ENCODE measurements at regions not wholly inside any gene's neighbourhood (a gene's known extent, or its start where the extent isn't known, plus 50 kb on each side); places are given as distances from the start of the nearest gene placed in this dataset.

DNA sequence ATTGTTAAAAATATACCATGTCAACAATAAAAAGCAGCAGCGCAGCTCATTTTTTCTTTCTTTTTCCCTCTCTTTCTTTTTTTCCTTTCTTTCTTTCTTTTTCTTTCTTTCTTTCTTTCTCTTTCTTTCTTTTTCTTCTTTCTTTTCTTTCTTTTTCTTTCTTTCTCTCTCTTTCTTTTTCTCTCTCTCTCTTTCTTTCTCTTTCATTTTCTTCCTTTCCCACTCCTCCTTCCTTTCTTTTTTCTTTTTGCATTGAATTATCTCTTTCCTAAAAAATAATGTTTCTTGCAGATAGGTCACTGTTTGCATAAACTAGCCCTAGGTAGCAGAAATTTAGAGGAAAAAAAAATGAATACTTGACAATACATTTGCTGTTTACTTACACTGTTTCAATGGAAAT, 755.1 kb upstream of the COBL start:
- Histone ChIP-seq H3K36me3 (ENCODE audit: insufficient read depth, low read length) (no peaks in the 10 kb centered on the region), H3K27me3 (ENCODE audit: insufficient read depth, low read length) (no peaks in the 10 kb centered on the region), H3K4me3 (ENCODE audit: low read length) (no peak overlapping the region), H3K4me1 (ENCODE audit: insufficient read depth, low read length) (peaks cover 18% of the 10 kb centered on the region), H3K9me3 (ENCODE audit: low read length) (no peaks in the 10 kb centered on the region), H2AFZ (ENCODE audit: low read depth, low read length) (no peak overlapping the region)

DNA sequence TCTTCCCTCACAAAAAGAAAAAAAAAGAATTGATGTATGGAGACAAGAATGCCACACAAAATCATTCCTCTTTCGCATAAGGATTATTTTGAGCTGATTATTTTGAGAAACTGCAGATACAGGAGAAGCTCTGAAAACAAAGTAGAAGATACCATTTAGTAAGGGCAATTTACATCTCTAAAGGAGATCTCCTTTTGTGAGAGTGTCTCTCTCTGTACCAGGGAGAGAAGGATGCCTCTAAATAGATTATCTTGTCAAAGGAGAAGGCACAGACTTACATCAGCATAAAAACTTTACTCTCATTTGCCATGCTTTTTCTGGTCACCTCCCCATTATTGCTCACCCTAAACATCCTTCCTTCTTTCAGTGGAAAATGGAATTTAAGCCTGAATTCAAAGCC, 747.9 kb upstream of the COBL start:
- H2AFZ ChIP-seq (ENCODE audit: low read depth, low read length), result peak overlapping the region; percentile 41
- H3K4me1 ChIP-seq (ENCODE audit: insufficient read depth, low read length), result peaks cover 19% of the 10 kb centered on the region
- no peaks in the 10 kb centered on the region for H3K27me3 ChIP-seq (ENCODE audit: insufficient read depth, low read length)
- H3K4me3 ChIP-seq (ENCODE audit: low read length), result no peak overlapping the region
- no peaks in the 10 kb centered on the region for H3K36me3 ChIP-seq (ENCODE audit: insufficient read depth, low read length)
- H3K9me3 ChIP-seq (ENCODE audit: low read length), result no peaks in the 10 kb centered on the region

DNA sequence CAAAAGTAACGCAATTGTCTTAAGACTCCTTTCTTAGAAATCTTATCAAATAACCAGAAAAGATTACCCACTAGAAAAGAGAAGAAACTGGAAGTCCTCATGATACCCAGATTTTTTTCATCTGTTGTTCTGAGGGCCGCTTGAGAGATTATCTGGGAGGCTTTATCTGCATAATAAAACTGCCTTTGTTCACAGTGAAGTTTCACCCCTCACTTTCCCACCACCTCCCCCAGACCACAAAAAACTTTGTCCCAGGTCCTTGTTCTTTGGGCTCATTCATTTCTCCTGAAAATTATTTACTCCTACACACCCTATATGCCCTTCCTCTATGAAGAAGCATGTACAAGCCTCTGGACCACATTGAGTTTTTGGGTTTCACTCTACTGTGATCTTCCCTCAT, 745.1 kb upstream of the COBL start:
- Histone ChIP-seq H3K36me3 (ENCODE audit: insufficient read depth, low read length) (no peaks in the 10 kb centered on the region), H2AFZ (ENCODE audit: low read depth, low read length) (peak overlapping the region; percentile 57), H3K9me3 (ENCODE audit: low read length) (no peaks in the 10 kb centered on the region), H3K4me3 (ENCODE audit: low read length) (no peak overlapping the region), H3K4me1 (ENCODE audit: insufficient read depth, low read length) (peaks cover 19% of the 10 kb centered on the region), H3K27me3 (ENCODE audit: insufficient read depth, low read length) (no peaks in the 10 kb centered on the region)

DNA sequence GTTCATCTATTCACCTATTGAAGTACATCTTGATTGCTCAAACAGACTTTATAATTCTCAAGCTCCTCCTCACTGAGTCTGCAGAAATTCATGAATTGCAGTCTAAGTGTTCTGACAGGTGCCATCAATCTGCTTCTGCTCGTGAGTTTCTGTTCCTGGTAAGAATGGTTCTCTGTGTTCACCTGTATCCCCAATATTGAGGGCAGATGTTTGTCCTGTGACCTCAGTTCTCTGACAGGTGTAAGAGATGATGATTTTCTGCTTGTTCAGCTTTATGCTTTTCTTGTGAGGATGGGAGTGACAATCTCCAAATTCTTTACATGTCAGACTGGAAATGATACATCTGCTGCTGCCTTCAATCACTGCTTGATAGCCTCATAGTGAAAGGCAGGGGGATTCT, 736.9 kb upstream of the COBL start:
- no peak overlapping the region for H2AFZ ChIP-seq (ENCODE audit: low read depth, low read length)
- no peaks in the 10 kb centered on the region for H3K9me3 ChIP-seq (ENCODE audit: low read length)
- H3K4me1 ChIP-seq (ENCODE audit: insufficient read depth, low read length), result no peaks in the 10 kb centered on the region
- no peaks in the 10 kb centered on the region for H3K36me3 ChIP-seq (ENCODE audit: insufficient read depth, low read length)
- no peak overlapping the region for H3K4me3 ChIP-seq (ENCODE audit: low read length)
- no peaks in the 10 kb centered on the region for H3K27me3 ChIP-seq (ENCODE audit: insufficient read depth, low read length)

DNA sequence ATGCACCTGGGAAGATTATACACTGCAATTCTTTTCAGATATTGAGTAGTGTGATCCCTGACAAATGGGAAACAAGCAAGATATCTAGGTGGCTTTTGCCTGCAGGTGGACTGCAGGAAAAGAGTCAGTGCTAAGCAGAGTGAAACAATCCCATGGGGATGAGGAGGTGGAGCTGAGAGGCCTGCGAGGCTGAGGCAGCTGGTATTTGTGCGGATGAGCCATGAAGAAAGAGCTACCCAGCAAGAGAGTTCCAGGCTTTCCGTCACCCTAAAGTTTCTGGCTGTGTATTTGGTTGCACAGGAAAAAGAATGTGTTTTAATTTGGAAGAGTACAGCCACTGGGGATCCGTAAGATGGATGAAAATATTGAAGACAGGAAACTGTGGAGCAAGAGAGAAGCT, 714.1 kb upstream of the COBL start:
- H3K36me3 ChIP-seq (ENCODE audit: insufficient read depth, low read length), result no peaks in the 10 kb centered on the region
- no peaks in the 10 kb centered on the region for H3K27me3 ChIP-seq (ENCODE audit: insufficient read depth, low read length)
- H3K4me1 ChIP-seq (ENCODE audit: insufficient read depth, low read length), result no peaks in the 10 kb centered on the region
- H3K4me3 ChIP-seq (ENCODE audit: low read length), result no peak overlapping the region
- H3K9me3 ChIP-seq (ENCODE audit: low read length), result no peaks in the 10 kb centered on the region
- no peak overlapping the region for H2AFZ ChIP-seq (ENCODE audit: low read depth, low read length)

DNA sequence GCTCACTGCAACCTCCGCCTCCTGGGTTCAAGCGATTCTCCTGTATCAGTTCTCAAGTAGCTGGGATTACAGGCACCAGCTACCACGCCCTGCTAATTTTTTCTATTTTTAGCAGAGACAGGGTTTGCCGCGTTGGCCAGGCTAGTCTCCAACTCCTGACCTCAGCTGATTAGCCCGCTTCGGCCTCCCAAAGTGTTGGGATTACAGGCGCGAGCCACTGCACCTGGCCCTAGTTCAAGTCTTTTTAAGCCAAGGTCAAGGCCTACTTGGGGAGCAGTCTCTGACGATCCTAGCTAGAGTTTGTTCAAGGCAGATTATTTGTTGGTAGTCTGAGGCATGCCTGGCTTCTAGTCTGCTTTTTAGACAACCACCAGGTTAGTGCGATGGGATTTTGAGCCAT, 709.5 kb upstream of the COBL start:
- no peaks in the 10 kb centered on the region for H3K4me1 ChIP-seq (ENCODE audit: insufficient read depth, low read length)
- H3K9me3 ChIP-seq (ENCODE audit: low read length), result no peaks in the 10 kb centered on the region
- no peak overlapping the region for H2AFZ ChIP-seq (ENCODE audit: low read depth, low read length)
- H3K36me3 ChIP-seq (ENCODE audit: insufficient read depth, low read length), result no peaks in the 10 kb centered on the region
- no peak overlapping the region for H3K4me3 ChIP-seq (ENCODE audit: low read length)
- no peaks in the 10 kb centered on the region for H3K27me3 ChIP-seq (ENCODE audit: insufficient read depth, low read length)

DNA sequence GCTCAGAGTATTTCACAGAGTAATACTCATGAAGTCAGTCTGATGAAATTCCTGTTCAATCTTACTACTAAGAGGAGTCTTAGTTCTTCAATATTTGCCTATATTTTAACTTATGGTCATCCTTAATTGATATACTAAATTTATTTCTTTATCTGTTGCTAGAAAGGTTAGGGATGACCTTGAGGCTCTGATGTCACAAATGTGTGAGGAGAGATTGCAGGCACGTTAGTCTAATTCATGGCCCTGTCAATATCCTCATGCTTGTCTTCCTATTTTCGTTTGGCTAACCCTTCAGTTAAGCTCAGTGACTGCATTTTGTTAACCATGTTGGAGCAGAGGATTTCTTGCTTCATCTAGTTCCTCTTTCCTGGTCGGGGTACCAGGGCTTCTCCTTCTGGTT, 704.7 kb upstream of the COBL start:
- Histone ChIP-seq H3K9me3 (ENCODE audit: low read length) (no peaks in the 10 kb centered on the region), H3K36me3 (ENCODE audit: insufficient read depth, low read length) (no peaks in the 10 kb centered on the region), H3K4me1 (ENCODE audit: insufficient read depth, low read length) (peaks cover 6% of the 10 kb centered on the region), H2AFZ (ENCODE audit: low read depth, low read length) (no peak overlapping the region), H3K4me3 (ENCODE audit: low read length) (no peak overlapping the region), H3K27me3 (ENCODE audit: insufficient read depth, low read length) (no peaks in the 10 kb centered on the region)

DNA sequence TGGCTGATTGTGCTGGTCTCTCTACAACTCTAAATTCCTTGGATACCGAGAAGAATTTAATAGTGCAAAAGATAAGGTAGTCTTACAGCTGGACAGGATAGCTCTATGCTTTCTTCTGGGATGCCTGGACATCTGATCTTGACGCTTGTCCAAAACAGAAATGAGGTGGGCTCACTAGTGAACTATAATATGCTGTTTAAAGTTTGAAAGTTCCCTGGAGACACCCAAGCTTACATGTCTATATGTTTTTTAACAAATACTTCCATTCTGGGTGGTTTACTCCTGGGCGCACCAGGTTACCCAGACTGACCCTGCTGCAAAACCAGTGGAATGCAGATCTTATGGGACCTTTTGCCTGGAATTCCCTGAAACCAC, 702.1 kb upstream of the COBL start:
- H3K4me1 ChIP-seq (ENCODE audit: insufficient read depth, low read length), result peaks cover 6% of the 10 kb centered on the region
- H3K27me3 ChIP-seq (ENCODE audit: insufficient read depth, low read length), result no peaks in the 10 kb centered on the region
- H3K9me3 ChIP-seq (ENCODE audit: low read length), result no peaks in the 10 kb centered on the region
- no peak overlapping the region for H3K4me3 ChIP-seq (ENCODE audit: low read length)
- no peaks in the 10 kb centered on the region for H3K36me3 ChIP-seq (ENCODE audit: insufficient read depth, low read length)
- no peak overlapping the region for H2AFZ ChIP-seq (ENCODE audit: low read depth, low read length)

DNA sequence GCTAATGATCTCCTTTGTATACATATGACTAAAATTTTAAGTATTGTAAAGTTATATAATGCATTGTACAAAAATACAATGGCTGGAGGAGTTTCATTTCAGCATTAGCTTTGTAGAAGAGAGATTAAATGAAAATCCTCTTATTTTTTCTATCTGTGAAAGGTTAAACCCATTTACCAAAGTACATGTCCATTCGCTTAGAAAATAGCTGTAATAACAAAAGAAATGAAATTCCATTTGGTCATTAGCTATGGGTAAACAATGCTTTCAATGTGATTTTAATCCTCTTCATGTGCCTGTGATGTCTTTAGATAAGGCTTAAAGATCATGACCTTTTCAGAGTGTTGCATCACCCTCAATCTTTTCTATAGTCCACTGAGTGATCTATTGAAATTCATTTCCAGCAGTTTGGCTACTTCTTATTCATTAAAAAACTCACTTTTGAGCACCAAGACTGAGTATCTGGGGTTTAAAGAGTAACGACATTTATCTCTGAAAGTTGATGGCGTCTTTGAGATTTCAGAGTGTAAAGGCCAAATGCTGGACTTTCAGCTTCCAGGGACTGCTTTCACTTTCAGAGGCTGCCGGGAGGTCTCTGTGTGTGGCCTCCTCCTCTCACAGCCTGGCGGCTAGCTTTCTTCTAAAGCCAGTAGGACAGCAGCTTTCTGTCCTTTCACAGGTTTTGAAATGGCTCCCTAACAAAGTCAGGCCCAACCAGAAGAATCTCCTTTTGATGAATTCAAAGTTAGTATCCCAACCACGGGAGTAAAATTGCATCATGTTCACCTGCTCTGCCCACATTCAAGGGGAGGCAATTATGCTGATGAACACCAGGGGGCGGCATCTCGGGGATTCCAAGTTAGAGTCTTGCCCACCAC, 701.4 kb upstream of the COBL start:
- Histone ChIP-seq H3K4me1 (ENCODE audit: insufficient read depth, low read length) (peaks cover 6% of the 10 kb centered on the region), H3K36me3 (ENCODE audit: insufficient read depth, low read length) (no peaks in the 10 kb centered on the region), H2AFZ (ENCODE audit: low read depth, low read length) (peak overlapping the region; percentile 28), H3K9me3 (ENCODE audit: low read length) (no peaks in the 10 kb centered on the region), H3K27me3 (ENCODE audit: insufficient read depth, low read length) (no peaks in the 10 kb centered on the region), H3K4me3 (ENCODE audit: low read length) (peak overlapping the region; percentile 31)

DNA sequence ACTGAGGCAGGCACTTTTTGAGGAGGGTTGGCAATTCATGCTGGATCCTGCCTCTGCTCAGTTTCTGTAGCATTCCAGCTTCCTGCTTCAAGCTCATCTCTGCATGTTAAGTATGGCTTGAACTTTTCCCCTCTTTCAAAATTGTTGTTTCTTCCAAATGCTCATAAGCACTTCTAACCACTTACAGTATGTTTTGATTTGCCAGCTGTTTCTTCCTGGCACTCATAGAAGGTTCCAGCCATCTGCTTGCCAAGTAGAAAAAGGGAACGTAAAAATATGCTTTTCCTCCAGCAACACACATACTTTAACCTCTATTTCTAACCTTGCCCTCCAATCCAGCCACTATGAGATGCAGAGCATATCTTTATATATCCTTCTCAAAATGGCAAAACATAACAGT, 692.6 kb upstream of the COBL start:
- H3K9me3 ChIP-seq (ENCODE audit: low read length), result no peaks in the 10 kb centered on the region
- H3K36me3 ChIP-seq (ENCODE audit: insufficient read depth, low read length), result no peaks in the 10 kb centered on the region
- no peak overlapping the region for H2AFZ ChIP-seq (ENCODE audit: low read depth, low read length)
- no peaks in the 10 kb centered on the region for H3K4me1 ChIP-seq (ENCODE audit: insufficient read depth, low read length)
- H3K4me3 ChIP-seq (ENCODE audit: low read length), result no peak overlapping the region
- no peaks in the 10 kb centered on the region for H3K27me3 ChIP-seq (ENCODE audit: insufficient read depth, low read length)

DNA sequence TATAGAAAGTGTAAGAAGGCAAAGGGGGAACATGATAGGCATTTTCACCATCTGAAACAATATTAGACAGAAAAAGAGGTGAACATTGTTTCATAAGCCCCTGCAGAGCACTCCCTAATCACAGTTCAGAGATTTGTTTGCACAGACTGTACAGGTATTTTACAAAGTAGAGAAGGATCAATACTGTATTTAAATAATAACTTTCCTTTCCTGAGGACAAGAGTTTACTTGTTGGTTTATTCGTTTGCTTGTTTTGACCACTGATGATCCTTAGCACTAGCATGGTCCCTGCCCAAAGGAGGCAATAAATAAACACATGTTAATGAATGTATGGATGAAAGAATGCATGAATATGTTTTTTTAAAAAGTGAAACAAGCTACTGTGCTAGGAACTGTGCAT, 690.1 kb upstream of the COBL start:
- no peak overlapping the region for H3K4me3 ChIP-seq (ENCODE audit: low read length)

DNA sequence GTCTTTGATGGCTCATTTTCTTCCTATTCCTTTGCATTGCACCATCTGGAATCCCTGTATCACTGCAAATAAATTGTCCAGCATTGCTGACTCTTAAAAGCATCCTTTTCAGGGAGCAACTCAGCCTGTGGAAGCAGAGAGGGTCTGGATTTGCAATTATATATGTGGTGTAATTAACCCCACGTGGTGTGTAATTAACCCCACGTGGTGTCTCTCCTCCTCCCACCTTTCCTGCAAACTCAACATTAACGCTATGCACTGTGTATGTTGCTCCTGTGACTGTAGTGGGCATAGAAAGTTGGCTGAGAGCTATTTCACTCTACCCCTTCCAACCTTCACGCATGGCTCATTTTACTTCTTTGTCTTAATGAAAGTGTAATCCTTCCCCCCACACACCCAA, 689.0 kb upstream of the COBL start:
- Histone ChIP-seq H3K27me3 (ENCODE audit: insufficient read depth, low read length) (no peaks in the 10 kb centered on the region), H3K9me3 (ENCODE audit: low read length) (no peaks in the 10 kb centered on the region), H3K4me1 (ENCODE audit: insufficient read depth, low read length) (no peaks in the 10 kb centered on the region), H3K36me3 (ENCODE audit: insufficient read depth, low read length) (no peaks in the 10 kb centered on the region), H3K4me3 (ENCODE audit: low read length) (no peak overlapping the region), H2AFZ (ENCODE audit: low read depth, low read length) (no peak overlapping the region)

More for the DNA sequence above, 690.1 kb upstream of the COBL start:
- Histone ChIP-seq H3K36me3 (ENCODE audit: insufficient read depth, low read length) (no peaks in the 10 kb centered on the region), H2AFZ (ENCODE audit: low read depth, low read length) (no peak overlapping the region), H3K9me3 (ENCODE audit: low read length) (no peaks in the 10 kb centered on the region), H3K4me1 (ENCODE audit: insufficient read depth, low read length) (no peaks in the 10 kb centered on the region), H3K27me3 (ENCODE audit: insufficient read depth, low read length) (no peaks in the 10 kb centered on the region)

DNA sequence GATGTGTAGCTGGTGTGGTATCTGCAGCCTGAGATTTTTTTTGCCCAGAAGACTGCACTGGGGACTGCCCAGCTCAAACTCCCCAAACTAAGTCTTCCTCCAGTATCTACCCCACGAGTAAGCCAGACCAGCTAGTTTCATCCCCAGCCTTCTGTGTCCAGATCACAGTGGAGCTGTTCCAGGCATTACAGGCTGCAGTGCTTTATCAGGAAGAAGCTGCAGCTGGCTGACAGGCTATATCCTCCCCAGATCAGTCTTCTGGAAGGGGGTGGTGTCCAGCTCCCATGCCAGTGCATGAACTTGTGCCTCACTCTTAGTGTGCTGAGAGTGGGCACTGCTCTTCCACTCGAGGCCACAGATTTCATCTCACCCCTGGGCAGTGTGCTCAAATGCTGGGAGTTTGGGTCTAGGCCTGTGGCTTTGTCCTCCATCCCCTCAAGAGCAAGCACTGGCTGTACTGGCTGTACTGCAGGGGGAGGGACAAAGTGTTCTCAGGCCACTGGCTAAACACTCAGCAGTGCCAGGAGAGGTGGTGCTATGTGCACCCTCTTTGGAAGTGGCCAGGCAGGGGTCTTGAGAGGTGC, 679.1 kb upstream of the COBL start:
- H3K36me3 ChIP-seq (ENCODE audit: insufficient read depth, low read length), result no peaks in the 10 kb centered on the region
- no peaks in the 10 kb centered on the region for H3K27me3 ChIP-seq (ENCODE audit: insufficient read depth, low read length)
- H3K9me3 ChIP-seq (ENCODE audit: low read length), result no peaks in the 10 kb centered on the region
- H3K4me1 ChIP-seq (ENCODE audit: insufficient read depth, low read length), result no peaks in the 10 kb centered on the region
- no peak overlapping the region for H3K4me3 ChIP-seq (ENCODE audit: low read length)
- no peak overlapping the region for H2AFZ ChIP-seq (ENCODE audit: low read depth, low read length)

DNA sequence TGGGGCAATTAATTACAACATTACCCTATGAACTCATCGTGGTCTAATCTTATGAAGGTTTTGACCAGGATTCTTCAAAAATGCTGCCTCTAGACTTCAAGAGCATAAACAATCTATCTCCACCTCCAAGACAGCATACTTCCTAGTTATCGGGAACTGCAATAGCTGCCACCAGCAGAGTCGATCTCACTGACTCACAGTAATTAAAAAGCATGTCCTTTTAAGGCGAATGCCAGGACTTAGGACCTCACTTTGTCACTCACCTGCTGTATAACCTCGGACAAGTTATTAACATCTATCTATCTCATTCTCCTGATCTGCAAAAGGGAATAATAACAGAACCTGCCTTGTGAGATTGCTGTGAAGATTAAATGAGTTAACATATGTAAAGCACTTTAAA, 666.0 kb upstream of the COBL start:
- Histone ChIP-seq H3K4me1 (ENCODE audit: insufficient read depth, low read length) (peaks cover 16% of the 10 kb centered on the region), H3K4me3 (ENCODE audit: low read length) (no peak overlapping the region), H3K27me3 (ENCODE audit: insufficient read depth, low read length) (no peaks in the 10 kb centered on the region), H2AFZ (ENCODE audit: low read depth, low read length) (no peak overlapping the region), H3K36me3 (ENCODE audit: insufficient read depth, low read length) (no peaks in the 10 kb centered on the region), H3K9me3 (ENCODE audit: low read length) (no peaks in the 10 kb centered on the region)
